Activated naive CD8-positive, alpha-beta T cell treated with anti-CD3 and anti-CD28 coated beads for 36 hours (primary cell): ENCODE measurements at regions not wholly inside any gene's neighbourhood (a gene's known extent, or its start where the extent isn't known, plus 50 kb on each side); places are given as distances from the start of the nearest gene placed in this dataset.
A peak's percentile ranks its signal among the peaks of the same experiment; 100 is the strongest.
"Not testable (repeated sequence)": the region's sequence is repeated elsewhere in the genome, so short reads cannot be mapped to it uniquely, and the experiment has no call there.

Source experiments
- DNase-seq: peaks from one replicate; pipeline ENCODE4 v3.0.0; 2021
- H3K27ac Mint-ChIP-seq: one replicate; pipeline ENCODE4 v1.8.0; 2022; ENCODE audit warnings: mild to moderate bottlenecking, moderate library complexity, mixed read lengths
- H3K27me3 Mint-ChIP-seq: one replicate; pipeline ENCODE4 v1.8.0; 2022; ENCODE audit warnings: mild to moderate bottlenecking, mixed read lengths
- H3K36me3 Mint-ChIP-seq: one replicate; pipeline ENCODE4 v1.8.0; 2021; ENCODE audit warnings: mild to moderate bottlenecking, mixed read lengths
- H3K4me1 Mint-ChIP-seq: one replicate; pipeline ENCODE4 v1.8.0; 2021; ENCODE audit warnings: mixed read lengths
- H3K4me3 Mint-ChIP-seq: one replicate; pipeline ENCODE4 v1.8.0; 2022; ENCODE audit warnings: mild to moderate bottlenecking, moderate library complexity, mixed read lengths
- H3K9me3 Mint-ChIP-seq: one replicate; pipeline ENCODE4 v1.8.0; 2022; ENCODE audit warnings: mixed read lengths

DNA sequence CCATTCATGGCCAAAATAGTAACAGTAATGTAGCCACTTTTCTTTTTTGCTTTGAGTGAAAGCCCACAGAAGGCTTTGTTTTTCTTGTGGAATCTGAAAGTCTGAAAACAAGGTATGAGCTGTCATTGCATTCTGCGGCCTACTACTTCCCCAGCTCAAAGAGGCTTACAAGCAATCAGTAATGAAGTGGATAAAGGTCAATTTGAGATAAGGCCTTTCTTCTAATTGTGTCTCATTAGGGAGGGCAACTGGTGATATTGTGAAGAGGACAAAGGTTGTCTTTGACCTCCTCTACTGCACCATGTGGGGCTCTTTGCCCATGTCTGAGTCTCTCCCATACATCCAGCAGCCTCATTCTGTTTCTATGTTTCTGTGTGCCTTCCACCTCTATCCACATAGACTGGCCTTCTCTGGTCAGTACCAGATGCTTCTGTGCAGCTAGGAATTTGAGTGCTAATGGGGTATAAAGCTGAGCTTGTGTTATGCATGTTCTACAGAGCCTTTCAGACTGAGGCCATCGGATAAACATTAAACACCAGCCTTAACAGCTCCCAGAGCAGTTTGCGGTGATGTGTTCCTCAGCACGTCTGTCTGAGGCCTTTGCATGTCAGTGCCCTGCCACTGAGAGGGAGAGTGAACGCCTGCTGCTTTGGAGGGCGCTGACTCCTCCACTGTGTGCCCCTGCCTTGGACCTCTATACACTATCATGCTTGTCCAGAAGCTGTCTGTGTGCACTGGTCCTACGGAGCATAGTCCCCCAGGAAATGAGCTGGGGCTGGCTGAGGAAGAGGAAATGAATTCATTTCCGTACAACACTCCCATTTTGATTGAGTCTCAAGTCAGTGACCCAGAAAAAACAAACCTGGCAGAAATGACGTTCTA is 80.2 kb downstream of the SH2D1A start:
- peaks cover 7% of the 10 kb centered on the region for H3K36me3 Mint-ChIP-seq
- no peak overlapping the region for H3K4me3 Mint-ChIP-seq

DNA sequence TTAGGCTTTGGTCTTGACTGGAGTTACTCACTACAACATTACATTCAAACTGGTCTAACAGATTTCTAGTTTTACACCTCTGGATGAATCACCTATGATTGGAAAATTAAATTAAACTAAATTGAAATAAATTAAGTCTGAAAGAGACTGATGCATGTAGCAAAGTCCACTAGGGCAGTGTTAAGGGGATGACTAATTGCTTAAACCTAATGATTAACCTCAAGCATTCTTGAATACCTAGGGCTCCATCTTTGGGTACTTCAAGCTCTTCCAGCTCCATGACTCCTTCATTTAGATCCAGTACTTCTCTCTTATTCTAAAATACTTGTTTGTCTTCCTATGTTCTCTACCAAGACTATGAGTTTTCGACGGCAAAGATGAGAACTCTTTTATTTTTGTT is 86.8 kb downstream of the SH2D1A start:
- H3K9me3 Mint-ChIP-seq: no peaks in the 10 kb centered on the region
- no peaks in the 10 kb centered on the region for H3K27me3 Mint-ChIP-seq
- no peaks in the 10 kb centered on the region for H3K4me1 Mint-ChIP-seq
- no peak overlapping the region for H3K4me3 Mint-ChIP-seq
- H3K27ac Mint-ChIP-seq: no peak overlapping the region
- DNase-seq: no peak
- H3K36me3 Mint-ChIP-seq: peaks cover 2% of the 10 kb centered on the region

More for the DNA sequence above, 80.2 kb downstream of the SH2D1A start:
- no peaks in the 10 kb centered on the region for H3K4me1 Mint-ChIP-seq
- H3K9me3 Mint-ChIP-seq: peaks cover 6% of the 10 kb centered on the region
- H3K27ac Mint-ChIP-seq: no peak overlapping the region
- H3K27me3 Mint-ChIP-seq: no peaks in the 10 kb centered on the region
- DNase-seq: no peak

DNA sequence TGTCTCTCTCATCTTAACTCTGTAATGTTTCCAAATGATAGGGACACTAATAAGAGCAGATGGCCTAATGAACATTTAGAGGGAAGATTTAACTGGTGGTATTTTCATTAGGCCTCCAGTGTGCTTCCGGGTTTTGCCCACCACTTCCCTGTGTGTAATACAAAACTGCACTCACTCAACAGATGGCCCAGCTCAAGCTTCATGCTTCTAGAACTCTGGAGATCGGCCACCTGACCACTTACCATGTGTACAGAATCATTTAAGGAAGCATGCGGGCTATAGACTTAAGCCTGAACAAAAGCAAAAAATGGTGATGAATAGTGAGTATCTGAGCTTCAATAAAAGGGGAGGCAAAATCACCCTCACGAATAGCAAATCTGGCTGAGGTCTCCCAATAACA is 89.3 kb downstream of the SH2D1A start:
- Mint-ChIP-seq H3K4me1 (no peaks in the 10 kb centered on the region), H3K36me3 (no peaks in the 10 kb centered on the region), H3K27me3 (no peaks in the 10 kb centered on the region), H3K4me3 (no peak overlapping the region), H3K27ac (no peak overlapping the region), H3K9me3 (no peaks in the 10 kb centered on the region)
- DNase-seq: no peak

DNA sequence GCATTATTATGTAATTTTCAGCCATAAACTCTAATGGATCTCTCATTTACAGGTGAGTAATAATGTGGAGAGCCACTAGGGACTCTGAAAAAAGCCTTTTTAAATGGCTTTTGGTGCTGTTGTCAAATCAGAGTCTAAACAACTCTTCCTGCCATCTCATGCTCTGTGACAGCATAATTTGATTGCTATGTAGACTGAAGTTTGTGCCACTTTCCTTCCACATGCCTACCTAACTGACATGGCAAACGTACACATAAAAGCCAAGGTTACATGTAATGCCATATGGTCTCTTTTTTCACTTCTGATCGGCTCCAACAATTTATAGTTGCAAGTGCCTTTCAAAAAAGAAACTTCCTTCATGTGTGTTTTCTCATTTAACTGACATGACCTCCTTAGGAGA is 94.3 kb downstream of the SH2D1A start:
- H3K36me3 Mint-ChIP-seq: no peaks in the 10 kb centered on the region
- H3K4me1 Mint-ChIP-seq: peaks cover 21% of the 10 kb centered on the region
- H3K27ac Mint-ChIP-seq: no peak overlapping the region
- H3K9me3 Mint-ChIP-seq: no peaks in the 10 kb centered on the region
- no peak for DNase-seq
- no peak overlapping the region for H3K4me3 Mint-ChIP-seq
- H3K27me3 Mint-ChIP-seq: no peaks in the 10 kb centered on the region

DNA sequence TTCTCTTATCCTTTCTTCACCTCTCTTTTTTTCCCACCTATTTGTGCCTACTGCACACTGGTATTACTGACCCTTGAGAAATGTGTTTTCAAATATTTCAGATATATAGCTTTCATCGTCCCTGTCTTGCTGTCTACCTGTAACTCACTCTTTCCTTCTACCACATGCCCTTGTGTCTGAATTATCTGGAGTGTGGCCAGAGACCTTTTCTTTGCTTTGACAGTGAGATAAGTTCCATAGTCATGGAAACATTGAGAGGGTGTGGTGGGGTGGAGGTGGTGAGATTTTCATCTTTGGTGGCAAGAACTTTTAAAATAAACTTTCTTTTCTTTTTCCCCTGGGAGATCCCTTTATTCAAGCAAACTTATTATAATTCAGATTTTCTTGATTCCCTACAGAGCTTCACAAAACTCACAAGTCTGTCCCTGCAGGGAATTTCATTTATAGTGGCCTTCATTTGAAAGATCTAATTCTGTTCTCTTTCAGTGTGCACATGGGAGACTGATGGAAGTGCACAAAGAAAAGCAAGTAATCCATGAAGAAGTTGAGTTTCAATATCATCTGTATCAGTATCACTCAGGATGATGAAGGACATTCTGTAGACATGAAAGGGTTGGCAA is 95.7 kb downstream of the SH2D1A start:
- H3K36me3 Mint-ChIP-seq: no peaks in the 10 kb centered on the region
- H3K4me3 Mint-ChIP-seq: no peak overlapping the region
- H3K27me3 Mint-ChIP-seq: no peaks in the 10 kb centered on the region
- DNase-seq: no peak
- H3K27ac Mint-ChIP-seq: peak overlapping the region; percentile 55
- no peaks in the 10 kb centered on the region for H3K9me3 Mint-ChIP-seq
- peaks cover 21% of the 10 kb centered on the region for H3K4me1 Mint-ChIP-seq

DNA sequence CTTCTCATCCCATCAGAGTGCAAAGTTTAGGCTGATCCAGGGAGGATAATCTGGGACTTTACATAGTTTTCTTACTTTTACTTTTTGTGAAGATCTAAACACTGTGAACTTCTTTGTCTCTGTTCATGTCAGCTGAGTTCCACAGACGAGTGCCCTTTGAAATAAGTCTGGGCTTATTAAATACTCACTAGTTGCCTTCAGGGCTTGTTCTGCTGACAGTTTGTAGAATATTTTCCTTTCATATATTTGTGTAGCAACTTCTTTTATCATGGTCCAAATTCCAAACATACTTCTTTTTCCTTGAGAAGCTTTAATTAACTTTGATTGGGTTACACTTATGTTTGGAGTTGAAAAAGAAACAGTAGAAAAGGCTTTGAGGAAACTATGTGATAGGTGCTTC is 109.6 kb downstream of the SH2D1A start:
- no peak for DNase-seq
- Mint-ChIP-seq H3K9me3 (no peaks in the 10 kb centered on the region), H3K4me1 (no peaks in the 10 kb centered on the region), H3K4me3 (no peak overlapping the region), H3K36me3 (no peaks in the 10 kb centered on the region), H3K27me3 (no peaks in the 10 kb centered on the region), H3K27ac (no peak overlapping the region)

DNA sequence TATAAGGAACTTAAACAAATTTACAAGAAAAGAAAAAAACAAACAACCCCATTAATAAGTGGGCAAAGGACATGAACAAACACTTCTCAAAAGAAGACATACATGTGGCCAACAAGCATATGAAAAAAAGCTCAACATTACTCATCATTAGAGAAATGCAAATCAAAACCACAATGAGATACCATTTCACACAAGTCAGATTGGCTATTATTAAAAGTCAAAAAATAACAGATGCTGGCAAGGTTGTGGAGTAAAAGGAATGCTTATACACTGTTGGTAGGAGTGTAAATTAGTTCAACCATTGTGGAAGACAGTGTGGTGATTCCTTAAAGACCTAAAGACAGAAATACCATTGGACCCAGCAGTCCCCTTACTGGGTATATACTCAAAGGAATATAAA is 113.5 kb downstream of the SH2D1A start:
- H3K27ac Mint-ChIP-seq, H3K4me1 Mint-ChIP-seq, H3K27me3 Mint-ChIP-seq, DNase-seq, H3K9me3 Mint-ChIP-seq, H3K4me3 Mint-ChIP-seq, H3K36me3 Mint-ChIP-seq: not testable (repeated sequence)

DNA sequence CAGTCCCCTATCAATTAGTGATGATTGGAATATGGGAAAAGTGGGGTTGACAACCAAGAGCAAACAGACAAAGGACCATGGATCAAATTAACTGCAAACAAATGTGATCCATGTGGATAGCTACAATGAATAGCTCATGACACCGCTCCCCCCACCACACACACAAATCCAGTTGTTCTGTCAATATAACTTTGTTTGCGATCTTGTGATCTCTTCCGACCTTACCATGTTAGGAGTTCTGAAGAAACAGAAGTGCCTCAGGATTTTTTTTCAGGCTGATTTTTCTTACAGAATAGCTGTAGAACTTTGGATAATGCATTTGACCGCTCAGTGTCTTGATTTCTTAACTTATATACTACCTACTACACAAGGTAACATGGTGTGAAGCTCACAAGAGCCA is 116.6 kb downstream of the SH2D1A start:
- DNase-seq: no peak
- Mint-ChIP-seq H3K4me1 (no peaks in the 10 kb centered on the region), H3K4me3 (no peak overlapping the region), H3K9me3 (no peaks in the 10 kb centered on the region), H3K27ac (no peak overlapping the region), H3K36me3 (no peaks in the 10 kb centered on the region), H3K27me3 (no peaks in the 10 kb centered on the region)

DNA sequence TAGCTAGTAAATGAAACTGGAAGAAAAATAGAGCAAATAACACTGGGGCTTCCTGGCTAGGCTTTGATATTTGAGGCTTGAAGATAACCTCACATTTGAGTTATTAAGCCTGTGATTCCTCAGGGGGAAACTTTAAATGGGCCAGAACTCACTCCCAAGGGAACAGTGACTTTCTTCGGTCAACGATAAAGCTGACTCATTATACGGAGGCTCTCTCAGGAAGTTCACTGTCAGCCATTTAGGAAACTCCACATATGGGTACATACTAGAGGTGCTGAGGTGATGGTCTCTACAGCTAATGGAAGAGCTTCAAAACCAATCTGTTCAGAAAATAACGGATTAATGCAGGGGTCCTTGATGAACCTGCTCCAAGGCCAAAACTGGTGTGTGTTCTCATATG is 120.8 kb downstream of the SH2D1A start:
- H3K27me3 Mint-ChIP-seq: no peaks in the 10 kb centered on the region
- no peak overlapping the region for H3K27ac Mint-ChIP-seq
- no peaks in the 10 kb centered on the region for H3K4me1 Mint-ChIP-seq
- no peak overlapping the region for H3K4me3 Mint-ChIP-seq
- no peaks in the 10 kb centered on the region for H3K36me3 Mint-ChIP-seq
- no peak for DNase-seq
- no peaks in the 10 kb centered on the region for H3K9me3 Mint-ChIP-seq

DNA sequence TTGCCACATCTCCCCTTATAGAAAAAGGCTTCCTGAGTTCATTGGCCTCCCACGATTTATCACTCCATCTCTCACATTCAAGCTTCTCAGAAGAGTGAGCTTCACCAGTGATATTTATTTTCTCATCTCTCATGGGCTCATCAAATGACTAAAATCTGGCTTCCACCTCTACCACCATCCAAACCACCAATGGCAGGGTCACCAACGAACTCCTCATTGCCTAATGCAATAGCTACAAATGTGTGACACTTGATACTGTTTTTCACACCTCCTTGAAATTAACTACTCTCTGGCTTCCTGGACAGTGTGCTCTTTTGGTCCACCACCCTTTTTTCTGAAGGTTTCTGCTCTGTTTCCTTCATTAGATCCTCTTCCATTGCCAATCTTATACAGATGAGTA is 129.0 kb downstream of the SH2D1A start:
- Mint-ChIP-seq H3K36me3 (no peaks in the 10 kb centered on the region), H3K9me3 (no peaks in the 10 kb centered on the region), H3K4me3 (no peak overlapping the region), H3K27ac (no peak overlapping the region), H3K4me1 (peaks cover 2% of the 10 kb centered on the region), H3K27me3 (no peaks in the 10 kb centered on the region)
- DNase-seq: no peak

DNA sequence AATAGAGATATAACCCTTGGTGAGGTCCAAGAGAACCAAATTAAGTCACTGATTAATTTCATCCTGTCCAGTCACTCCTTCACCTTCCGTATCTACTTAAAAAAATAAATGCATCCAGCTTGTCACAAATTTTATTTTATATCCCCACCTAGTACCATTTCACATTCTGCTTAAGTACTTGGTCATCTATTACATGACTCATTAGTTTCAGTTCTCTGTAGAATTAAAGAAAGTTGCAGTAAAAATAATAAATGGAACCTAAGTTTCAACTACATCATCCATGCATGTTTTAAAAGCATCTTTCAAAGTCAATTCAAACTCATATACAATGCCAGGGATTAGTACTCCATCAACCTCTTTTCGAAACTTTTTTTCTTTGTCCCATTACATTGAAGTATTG is 130.2 kb downstream of the SH2D1A start:
- Mint-ChIP-seq H3K4me3 (no peak overlapping the region), H3K9me3 (no peaks in the 10 kb centered on the region), H3K27me3 (no peaks in the 10 kb centered on the region), H3K27ac (no peak overlapping the region), H3K36me3 (no peaks in the 10 kb centered on the region), H3K4me1 (peaks cover 2% of the 10 kb centered on the region)
- no peak for DNase-seq

DNA sequence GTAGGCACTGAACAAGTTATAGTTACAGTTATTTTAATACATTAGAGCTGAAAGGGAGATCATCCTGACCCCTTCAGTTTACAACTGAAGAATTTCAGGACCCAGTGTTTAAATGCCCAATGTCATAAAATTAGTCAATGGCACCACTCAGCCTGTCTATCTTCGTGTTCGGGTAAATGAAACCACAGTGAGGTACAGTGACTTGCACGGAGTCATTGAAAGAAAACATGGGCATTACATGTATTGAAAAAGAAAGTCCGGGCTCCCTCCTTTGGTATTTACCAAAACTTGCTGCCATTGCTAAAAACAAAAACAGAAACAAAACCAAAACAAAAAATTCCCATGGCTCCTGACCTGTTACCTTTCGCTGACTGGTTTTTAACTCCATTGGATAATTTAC is 131.7 kb downstream of the SH2D1A start:
- no peak for DNase-seq
- no peaks in the 10 kb centered on the region for H3K27me3 Mint-ChIP-seq
- no peak overlapping the region for H3K4me3 Mint-ChIP-seq
- H3K36me3 Mint-ChIP-seq: no peaks in the 10 kb centered on the region
- H3K9me3 Mint-ChIP-seq: no peaks in the 10 kb centered on the region
- no peak overlapping the region for H3K27ac Mint-ChIP-seq
- peaks cover 2% of the 10 kb centered on the region for H3K4me1 Mint-ChIP-seq

DNA sequence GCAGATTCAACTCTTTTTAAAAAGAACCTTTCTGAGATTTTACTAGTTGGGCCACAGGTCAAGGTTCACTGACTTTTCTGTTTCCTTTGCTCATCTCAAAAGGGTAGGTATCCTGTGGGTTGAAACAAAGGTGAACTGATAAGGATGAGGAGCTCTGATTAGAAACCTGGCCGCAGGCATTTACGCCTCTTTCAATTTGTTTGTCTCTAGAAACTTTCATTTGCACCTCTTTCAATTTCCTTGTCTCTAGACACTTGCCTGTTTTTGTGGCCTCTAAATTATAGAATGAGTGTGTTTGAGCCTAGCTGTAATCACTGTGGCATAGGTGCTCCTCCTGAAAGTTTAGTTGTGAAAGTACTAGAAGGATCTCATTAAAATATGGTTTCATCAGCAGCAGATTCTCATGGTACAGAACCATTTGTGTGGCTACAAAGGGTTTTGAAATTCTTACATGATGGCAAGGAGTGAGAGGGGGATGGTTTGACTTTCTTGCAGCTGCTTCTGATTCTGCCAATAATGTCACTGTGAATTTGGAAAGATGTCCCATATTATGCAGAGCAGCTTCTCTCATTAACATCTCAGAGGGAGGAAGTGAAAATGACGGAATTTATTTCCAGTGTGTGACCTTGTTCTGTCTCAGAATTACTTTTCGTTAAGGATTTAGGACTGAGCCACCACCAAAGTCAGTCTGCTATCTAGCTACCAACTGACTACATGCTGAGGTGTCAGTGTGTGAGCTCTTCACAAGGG is 142.2 kb downstream of the SH2D1A start:
- no peaks in the 10 kb centered on the region for H3K27me3 Mint-ChIP-seq
- no peaks in the 10 kb centered on the region for H3K4me1 Mint-ChIP-seq
- no peak for DNase-seq
- H3K27ac Mint-ChIP-seq: no peak overlapping the region
- H3K9me3 Mint-ChIP-seq: no peaks in the 10 kb centered on the region
- no peaks in the 10 kb centered on the region for H3K36me3 Mint-ChIP-seq
- no peak overlapping the region for H3K4me3 Mint-ChIP-seq

DNA sequence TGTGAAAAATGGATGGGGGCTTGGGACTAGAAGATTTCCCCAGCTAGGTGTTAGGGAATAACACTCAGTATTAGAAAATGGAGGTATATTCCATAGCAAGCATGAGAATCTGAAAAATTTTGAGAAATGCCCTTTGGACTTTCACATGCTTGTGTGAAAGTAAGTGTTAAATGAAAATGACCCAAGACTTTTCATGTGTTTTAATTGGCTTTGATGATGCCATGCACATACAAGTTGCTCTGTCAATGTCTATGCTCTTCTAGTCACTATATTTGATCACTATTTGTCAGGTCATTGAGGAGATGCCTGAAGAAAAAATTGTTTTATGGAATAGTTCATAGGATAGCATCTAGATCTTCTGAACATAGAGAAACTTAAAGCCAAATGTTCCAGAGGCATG is 147.6 kb downstream of the SH2D1A start:
- Mint-ChIP-seq H3K27me3 (no peaks in the 10 kb centered on the region), H3K27ac (no peak overlapping the region), H3K4me3 (no peak overlapping the region), H3K36me3 (no peaks in the 10 kb centered on the region), H3K4me1 (no peaks in the 10 kb centered on the region), H3K9me3 (no peaks in the 10 kb centered on the region)
- no peak for DNase-seq

DNA sequence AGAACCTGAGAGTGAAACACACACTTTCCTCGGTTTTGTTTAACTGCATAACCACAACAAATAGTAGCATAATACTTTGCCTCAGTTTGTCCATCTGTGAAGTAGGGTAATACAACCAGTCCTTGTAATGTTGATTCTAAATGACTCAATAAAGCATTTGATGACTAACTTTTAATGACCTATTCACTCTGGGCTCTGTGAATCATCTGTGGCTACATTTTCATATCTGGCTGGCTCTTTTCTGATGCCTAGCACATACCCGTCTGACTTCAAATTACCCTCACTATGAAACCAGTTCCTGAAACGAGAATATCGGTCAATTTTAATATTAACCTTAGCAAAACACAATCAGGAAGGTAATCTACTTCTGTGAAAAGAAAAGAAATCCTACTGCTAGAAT is 151.0 kb downstream of the SH2D1A start:
- Mint-ChIP-seq H3K27ac (no peak overlapping the region), H3K36me3 (no peaks in the 10 kb centered on the region), H3K9me3 (no peaks in the 10 kb centered on the region), H3K4me3 (no peak overlapping the region), H3K27me3 (no peaks in the 10 kb centered on the region), H3K4me1 (peaks cover 5% of the 10 kb centered on the region)
- no peak for DNase-seq
